ENCODE measurements at regions not wholly inside any gene's neighbourhood (a gene's known extent, or its start where the extent isn't known, plus 50 kb on each side); places are given as distances from the start of the nearest gene placed in this dataset.

DNA sequence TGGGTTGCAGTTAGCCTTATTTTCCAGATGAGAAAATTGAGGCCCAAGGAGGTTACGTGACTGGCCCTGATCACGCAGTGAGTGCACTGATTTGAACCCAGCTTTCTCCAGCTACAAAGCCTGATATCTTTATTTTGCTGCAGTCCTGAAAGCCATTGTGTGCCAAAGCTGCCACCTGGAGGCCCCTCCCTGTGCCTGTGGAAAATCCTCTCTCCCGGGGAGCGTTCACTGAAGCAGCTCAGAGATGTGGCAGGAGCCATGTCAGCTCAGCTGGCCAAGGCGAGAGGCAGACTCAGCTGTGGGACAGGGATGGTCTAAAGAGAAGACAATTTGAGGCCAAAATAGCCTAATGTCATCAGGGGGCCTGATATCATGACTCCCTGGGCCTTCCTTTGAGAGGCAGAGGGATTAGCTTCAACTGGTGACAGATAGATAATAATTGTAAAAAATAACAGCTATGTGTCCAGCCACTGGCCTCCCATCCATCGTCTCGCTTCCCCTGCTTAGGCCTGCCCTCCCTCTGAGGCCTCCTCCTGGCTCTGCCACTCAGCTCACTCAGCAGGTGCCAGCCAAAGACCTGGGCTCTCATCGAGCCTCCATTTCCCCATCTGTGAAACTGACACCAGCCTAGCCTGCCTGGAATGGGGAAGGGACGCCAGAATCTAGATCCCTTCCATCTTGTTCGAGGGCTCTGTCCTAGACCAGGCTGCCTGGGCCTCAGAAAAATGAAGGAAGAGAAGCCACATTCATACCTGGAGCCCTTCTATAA is 74.3 kb upstream of the GGTA1 start:
- Histone ChIP-seq H3K9me3 (ENCODE audit: insufficient read depth, low read depth, low read length) (no peaks in the 10 kb centered on the region), H4K20me1 (ENCODE audit: insufficient read depth, low read length) (peaks cover 26% of the 10 kb centered on the region), H3K9ac (ENCODE audit: low read length) (no peak overlapping the region), H3K4me1 (ENCODE audit: insufficient read depth, low read length) (peaks cover 7% of the 10 kb centered on the region), H3K4me3 (ENCODE audit: insufficient read depth, low read depth, low read length) (no peak overlapping the region), H3K36me3 (ENCODE audit: insufficient read depth, low read length) (no peaks in the 10 kb centered on the region), H3K4me2 (ENCODE audit: low read length) (no peak overlapping the region), H2AFZ (ENCODE audit: low read depth, low read length) (no peak overlapping the region), H3K79me2 (ENCODE audit: insufficient read depth, low read length) (no peaks in the 10 kb centered on the region), H3K27me3 (ENCODE audit: insufficient read depth, low read length) (no peaks in the 10 kb centered on the region), H3K27ac (ENCODE audit: low read depth, low read length) (no peak overlapping the region)
- peaks cover 42% of the 10 kb centered on the region for H3K27me3 Mint-ChIP-seq (ENCODE audit: low read depth, unreplicated experiment)
- no peak overlapping the region for H3K27ac Mint-ChIP-seq (ENCODE audit: unreplicated experiment)
- peaks cover 8% of the 10 kb centered on the region for H3K4me1 Mint-ChIP-seq (ENCODE audit: low read depth, unreplicated experiment)
- TF ChIP-seq EZH2 (IDR thresholded peaks at IDR 0.05; ENCODE audit: insufficient read depth, low read length) (no peak), CTCF (IDR thresholded peaks at IDR 0.05; ENCODE audit: insufficient read depth, low read depth, low read length) (no peak)
- H3K9me3 Mint-ChIP-seq (ENCODE audit: unreplicated experiment), result peaks cover 2% of the 10 kb centered on the region
- FAIRE-seq (no peak), DNase-seq (ENCODE audit: low read depth) (no peak)
- peaks cover 4% of the 10 kb centered on the region for H3K36me3 Mint-ChIP-seq (ENCODE audit: low read depth, unreplicated experiment)
- H3K4me3 Mint-ChIP-seq (ENCODE audit: unreplicated experiment), result no peak overlapping the region

GRCh38 chr9:121574774-121575519 is 75.3 kb upstream of the GGTA1 start:
- H3K27me3 ChIP-seq (ENCODE audit: insufficient read depth, low read length), result no peaks in the 10 kb centered on the region
- Mint-ChIP-seq H3K36me3 (ENCODE audit: low read depth, unreplicated experiment) (peaks cover 4% of the 10 kb centered on the region), H3K4me1 (ENCODE audit: low read depth, unreplicated experiment) (peaks cover 5% of the 10 kb centered on the region), H3K4me3 (ENCODE audit: unreplicated experiment) (no peak overlapping the region), H3K9me3 (ENCODE audit: unreplicated experiment) (peaks cover 2% of the 10 kb centered on the region), H3K27ac (ENCODE audit: unreplicated experiment) (no peak overlapping the region), H3K27me3 (ENCODE audit: low read depth, unreplicated experiment) (peaks cover 51% of the 10 kb centered on the region)
- H3K36me3 ChIP-seq (ENCODE audit: insufficient read depth, low read length), result no peaks in the 10 kb centered on the region
- H3K79me2 ChIP-seq (ENCODE audit: insufficient read depth, low read length), result no peaks in the 10 kb centered on the region
- H3K9me3 ChIP-seq (ENCODE audit: insufficient read depth, low read depth, low read length), result no peaks in the 10 kb centered on the region
- no peak overlapping the region for H3K27ac ChIP-seq (ENCODE audit: low read depth, low read length)
- H2AFZ ChIP-seq (ENCODE audit: low read depth, low read length), result no peak overlapping the region
- DNase-seq (ENCODE audit: low read depth), result no peak
- no peak for FAIRE-seq
- TF ChIP-seq EZH2 (IDR thresholded peaks at IDR 0.05; ENCODE audit: insufficient read depth, low read length), result no peak
- no peak for TF ChIP-seq CTCF (IDR thresholded peaks at IDR 0.05; ENCODE audit: insufficient read depth, low read depth, low read length)
- no peak overlapping the region for H3K4me2 ChIP-seq (ENCODE audit: low read length)
- no peak overlapping the region for H3K9ac ChIP-seq (ENCODE audit: low read length)
- H3K4me3 ChIP-seq (ENCODE audit: insufficient read depth, low read depth, low read length), result no peak overlapping the region
- H3K4me1 ChIP-seq (ENCODE audit: insufficient read depth, low read length), result no peaks in the 10 kb centered on the region
- H4K20me1 ChIP-seq (ENCODE audit: insufficient read depth, low read length), result peaks cover 26% of the 10 kb centered on the region

Measured in astrocyte (in vitro differentiated cells and primary cell).